K562 (cell line): ENCODE measurements at regions not wholly inside any gene's neighbourhood (a gene's known extent, or its start where the extent isn't known, plus 50 kb on each side); places are given as distances from the start of the nearest gene placed in this dataset.
A peak's percentile ranks its signal among the peaks of the same experiment; 100 is the strongest.

Source experiments
- ATAC-seq: fragments of 200-7000 bp; cut with Tn5 transposase; 3 replicates; pipeline ENCODE4 v1.9.1; 2020; ENCODE audit warnings: moderate library complexity
- BruUV-seq: library from RNA; stranded (reverse); fragments of 400-500 nt; replicated peaks from 2 replicates; lab custom pipeline; 2021; lab: Mats Ljungman, UMichigan
- CTCF ChIA-PET: fragments of 300-600 bp; formaldehyde crosslinking; extraction: SDS; loops from one replicate; lab custom pipeline; 2021; ENCODE audit warnings: low intra/inter-chr PET ratio; lab: Yijun Ruan, JAX
- POLR2A ChIA-PET: fragments of 300-600, 350-650 bp; sonication (Branson Sonifier 250); formaldehyde crosslinking; extraction: SDS; loops from one replicate; lab custom pipeline; 2021; ENCODE audit warnings: antibody characterized with exemption, inconsistent platforms; lab: Yijun Ruan, JAX
- DNase-seq, 4 experiments: peaks; one replicate each; pipeline versions ENCODE4 v3.0.0 to v3.0.0-alpha.2; 2011 to 2018; ENCODE audit warnings: low spot score in 3 of 4, mixed read lengths in 3 of 4; ENCODE audit errors: extremely low read depth in 1 of 4
- FAIRE-seq: peaks from 2 replicates; lab custom pipeline; 2011; peaks lifted over from hg19 to GRCh38; lab: Jason Lieb, UNC
- H2AFZ ChIP-seq: 2 replicates; pipeline ENCODE4 v1.6.0; 2011; ENCODE audit warnings: low read depth, low read length, control low read depth, inconsistent platforms
- H3K27ac ChIP-seq: fragments of 200-600 bp; 3 replicates; pipeline ENCODE4 v1.8.0; 2011; ENCODE audit warnings: low read depth, mild to moderate bottlenecking, control low read depth, inconsistent platforms, low read length, moderate library complexity, mixed read lengths; ENCODE audit errors: extremely low read depth
- H3K27me3 ChIP-seq, 2 experiments: fragments of 300-600 bp in 1 of 2; 2 replicates in 1 of 2; 3 replicates in 1 of 2; pipeline versions ENCODE4 v1.6.0 to v1.8.0; 2011; ENCODE audit warnings: inconsistent platforms in 2 of 2, low read length in 2 of 2, mild to moderate bottlenecking in 1 of 2, mixed read lengths in 1 of 2, moderate library complexity in 1 of 2; ENCODE audit not compliant: control insufficient read depth in 2 of 2, insufficient read depth in 2 of 2
- H3K36me3 ChIP-seq: fragments of 300-600 bp; 3 replicates; pipeline ENCODE4 v1.8.0; 2011; ENCODE audit warnings: mild to moderate bottlenecking, low read length, inconsistent platforms; ENCODE audit not compliant: control insufficient read depth, insufficient read depth
- H3K4me1 ChIP-seq, 2 experiments: fragments of 200-600 bp in 1 of 2; replicated peaks in 1 of 2; 2 replicates in 1 of 2; 3 replicates in 1 of 2; pipeline versions ENCODE4 v1.5.1 to v1.8.0; 2011; ENCODE audit warnings: inconsistent platforms in 2 of 2, low read length in 2 of 2, mild to moderate bottlenecking in 1 of 2, mixed read lengths in 1 of 2, moderate library complexity in 1 of 2; ENCODE audit not compliant: control insufficient read depth in 2 of 2, insufficient read depth in 2 of 2
- H3K4me2 ChIP-seq: 2 replicates; pipeline ENCODE4 v1.6.1; 2011; ENCODE audit warnings: low read length, control low read depth, inconsistent platforms, mixed read lengths; ENCODE audit not compliant: insufficient read depth
- H3K4me3 ChIP-seq: fragments of 200-600 bp; sonication (generic), shearing (Covaris generic); 2 replicates; pipeline ENCODE4 v1.5.1; 2016; ENCODE audit warnings: control low read depth, inconsistent platforms
- H3K79me2 ChIP-seq: fragments of 200-600 bp; 3 replicates; pipeline ENCODE4 v1.8.0; 2011; ENCODE audit warnings: low read length, inconsistent platforms; ENCODE audit not compliant: control insufficient read depth, insufficient read depth
- H3K9ac ChIP-seq, 2 experiments: 2 replicates each; pipeline versions ENCODE4 v1.6.0 to v1.6.1; 2011; ENCODE audit warnings: low read depth in 2 of 2, low read length in 2 of 2, control low read depth in 1 of 2, inconsistent platforms in 1 of 2, mild to moderate bottlenecking in 1 of 2, mixed read lengths in 1 of 2; ENCODE audit not compliant: insufficient read depth in 1 of 2
- H3K9me1 ChIP-seq: one replicate; pipeline ENCODE4 v1.6.0; 2011; ENCODE audit warnings: inconsistent platforms, mild to moderate bottlenecking, low read length, moderate library complexity; ENCODE audit not compliant: control insufficient read depth, insufficient read depth
- H3K9me3 ChIP-seq: replicated peaks from 2 replicates; pipeline ENCODE4 v1.5.1; 2011; ENCODE audit warnings: low read depth, low read length, inconsistent platforms; ENCODE audit not compliant: control insufficient read depth, insufficient read depth
- H4K20me1 ChIP-seq: replicated peaks from 2 replicates; pipeline ENCODE4 v1.6.1; 2011; ENCODE audit warnings: low read length, inconsistent platforms, mixed read lengths; ENCODE audit not compliant: control insufficient read depth, insufficient read depth
- BHLHE40 ChIP-seq: IDR thresholded peaks from 2 replicates; pipeline ENCODE4 v1.6.1; 2011; ENCODE audit warnings: low read length, improper control_type of control experiment
- CXXC5 ChIP-seq: fragments of 250-450 bp; sonication (Bioruptor Pico); IDR thresholded peaks from 2 replicates; pipeline ENCODE4 v1.8.0; 2022; ENCODE audit warnings: inconsistent platforms, mild to moderate bottlenecking, moderate library complexity
- DDX20 ChIP-seq: fragments of 450-650 bp; IDR thresholded peaks from 2 replicates; pipeline ENCODE4 v1.6.1; 2016; ENCODE audit warnings: missing genetic modification characterization, low read depth, mild to moderate bottlenecking, missing compliant biosample characterization, moderate library complexity
- ETS2 ChIP-seq: IDR thresholded peaks from 2 replicates; pipeline ENCODE4 v1.6.1; 2016; ENCODE audit warnings: borderline replicate concordance, missing genetic modification characterization, mild to moderate bottlenecking, moderate library complexity, missing compliant biosample characterization; ENCODE audit not compliant: poor library complexity, severe bottlenecking
- GATAD2B ChIP-seq: fragments of 450-650 bp; IDR thresholded peaks from 2 replicates; pipeline ENCODE4 v1.6.1; 2017; ENCODE audit warnings: mild to moderate bottlenecking, borderline replicate concordance
- MAFF ChIP-seq: IDR thresholded peaks from 2 replicates; pipeline ENCODE4 v1.6.1; 2012; ENCODE audit warnings: low read length, improper control_type of control experiment
- MAFG ChIP-seq: fragments of 450-650 bp; conservative IDR thresholded peaks from 2 replicates; pipeline ENCODE4 v1.6.1; 2016; ENCODE audit warnings: missing genetic modification characterization, missing compliant biosample characterization
- MAFK ChIP-seq: IDR thresholded peaks from 2 replicates; pipeline ENCODE4 v1.6.1; 2011; ENCODE audit warnings: low read length, improper control_type of control experiment
- NR2F6 ChIP-seq: fragments of 450-650 bp; formaldehyde crosslinking; IDR thresholded peaks from 2 replicates; pipeline ENCODE4 v1.4.0; 2020; ENCODE audit warnings: mild to moderate bottlenecking
- POU5F1 ChIP-seq: fragments of 150-350 bp; IDR thresholded peaks from 2 replicates; pipeline ENCODE4 v1.6.1; 2014; ENCODE audit warnings: borderline replicate concordance, low read length, low read depth, mild to moderate bottlenecking; ENCODE audit not compliant: partially characterized antibody
- TAF9B ChIP-seq: fragments of 450-650 bp; IDR thresholded peaks from 2 replicates; pipeline ENCODE4 v1.6.1; 2018; ENCODE audit warnings: mild to moderate bottlenecking; ENCODE audit not compliant: partially characterized antibody
- ZBTB17 ChIP-seq: fragments of 450-650 bp; formaldehyde crosslinking; IDR thresholded peaks from 2 replicates; pipeline ENCODE4 v1.4.0; 2020; ENCODE audit warnings: mild to moderate bottlenecking
- ZNF143 ChIP-seq: sonication (generic); formaldehyde crosslinking; IDR thresholded peaks from 2 replicates; pipeline ENCODE4 v1.9.0; 2022; ENCODE audit warnings: mild to moderate bottlenecking, missing genetic modification reagents
- ZNF24 ChIP-seq: fragments of 450-650 bp; IDR thresholded peaks from 2 replicates; pipeline ENCODE4 v1.6.1; 2016
- WGBS: fragments of 100-300 bp; shearing (Covaris generic); methylation state at CpG from one replicate; pipeline ENCODE4 v1.1.6; 2016; ENCODE audit warnings: low coverage, mixed read lengths; ENCODE audit not compliant: insufficient coverage; ENCODE audit errors: missing lambda C conversion rate; 5-methylcytosine and 5-hydroxymethylcytosine counted together
- in situ Hi-C: fragments of 300-500 bp; cut with MboI; formaldehyde crosslinking; loops from 4 replicates; pipeline ENCODE4 v1.15.0; 2018; ENCODE audit warnings: inconsistent platforms, mixed read lengths
- intact Hi-C: fragments of 100-400 bp; cut with micrococcal nuclease; formaldehyde crosslinking; loops from 2 replicates; pipeline ENCODE4 v1.14.2; 2022
- TF ChIP-seq, protein P1 (sequence below): sonication (generic); formaldehyde crosslinking; IDR thresholded peaks from 2 replicates; pipeline ENCODE4 v1.8.0; 2022; ENCODE audit warnings: mild to moderate bottlenecking, missing genetic modification reagents
- TF ChIP-seq, protein P2 (sequence below), 2 experiments: fragments of 450-650 bp in 1 of 2; sonication (generic) in 1 of 2; formaldehyde crosslinking in 1 of 2; IDR thresholded peaks in 1 of 2; conservative IDR thresholded peaks in 1 of 2; 2 replicates each; pipeline versions ENCODE4 v1.6.1 to v1.8.1; 2016 to 2023; ENCODE audit warnings: mild to moderate bottlenecking in 2 of 2, moderate library complexity in 2 of 2, inconsistent platforms in 1 of 2, missing genetic modification reagents in 1 of 2
- TF ChIP-seq, protein P3 (sequence below): fragments of 450-650 bp; formaldehyde crosslinking; IDR thresholded peaks from 2 replicates; pipeline ENCODE4 v1.4.0; 2020; ENCODE audit warnings: mild to moderate bottlenecking, moderate library complexity

DNA sequence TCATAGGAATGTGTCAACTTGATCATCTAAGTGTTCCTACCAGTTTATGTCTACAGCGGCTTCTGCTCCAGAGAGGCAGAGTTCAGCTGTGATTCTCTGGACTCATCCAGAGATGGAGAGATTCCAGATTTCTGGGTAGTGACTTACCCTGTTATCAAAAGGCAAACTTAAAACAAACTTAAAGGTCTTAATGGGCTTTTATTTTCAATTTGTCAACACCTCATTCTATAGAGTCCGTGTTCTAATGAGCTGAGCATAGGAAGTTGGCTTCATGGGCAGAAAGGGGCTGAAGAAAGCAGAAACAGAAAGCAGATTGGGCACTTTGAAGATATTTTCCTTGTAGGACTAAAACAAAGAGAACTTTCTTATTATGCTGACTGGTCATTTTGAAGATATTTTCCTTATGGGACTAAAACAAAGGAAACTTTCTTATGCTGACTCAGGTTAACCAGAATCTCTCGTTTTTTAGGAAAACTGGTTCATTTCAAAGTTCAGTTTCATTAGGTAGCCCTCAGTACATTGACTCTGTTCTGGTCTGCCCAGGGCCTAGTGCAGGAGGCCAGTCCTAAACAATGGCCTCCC lies 185.1 kb downstream of the CDH26 start:
- H3K4me1 ChIP-seq: no peaks in the 10 kb centered on the region; a peak in 1 of 5 replicates
- no peak overlapping the region for H3K4me3 ChIP-seq
- H3K4me2 ChIP-seq: no peak overlapping the region
- no peak overlapping the region for H3K27ac ChIP-seq
- no peaks in the 10 kb centered on the region for H3K27me3 ChIP-seq
- FAIRE-seq: no peak
- no peak for ATAC-seq
- BruUV-seq: no TSS peak
- CTCF ChIA-PET: no interaction called here
- WGBS: 0% methylated on average over 3 of the region's 3 CpGs
- intact Hi-C loops (no loop called here), in situ Hi-C loops (no loop called here)
- DNase-seq: no peak
- no peak overlapping the region for H2AFZ ChIP-seq
- H3K9ac ChIP-seq: no peak overlapping the region
- no peaks in the 10 kb centered on the region; the same call in 1 of the 2 replicates for H4K20me1 ChIP-seq
- no peaks in the 10 kb centered on the region for H3K9me1 ChIP-seq
- POLR2A ChIA-PET: no interaction called here
- H3K9me3 ChIP-seq: no peaks in the 10 kb centered on the region
- H3K79me2 ChIP-seq: no peaks in the 10 kb centered on the region
- no peaks in the 10 kb centered on the region for H3K36me3 ChIP-seq
- TF ChIP-seq ZBTB17 (CRISPR knock-in tag): no peak
- no peak for TF ChIP-seq POU5F1
- TF ChIP-seq, protein P1, sequence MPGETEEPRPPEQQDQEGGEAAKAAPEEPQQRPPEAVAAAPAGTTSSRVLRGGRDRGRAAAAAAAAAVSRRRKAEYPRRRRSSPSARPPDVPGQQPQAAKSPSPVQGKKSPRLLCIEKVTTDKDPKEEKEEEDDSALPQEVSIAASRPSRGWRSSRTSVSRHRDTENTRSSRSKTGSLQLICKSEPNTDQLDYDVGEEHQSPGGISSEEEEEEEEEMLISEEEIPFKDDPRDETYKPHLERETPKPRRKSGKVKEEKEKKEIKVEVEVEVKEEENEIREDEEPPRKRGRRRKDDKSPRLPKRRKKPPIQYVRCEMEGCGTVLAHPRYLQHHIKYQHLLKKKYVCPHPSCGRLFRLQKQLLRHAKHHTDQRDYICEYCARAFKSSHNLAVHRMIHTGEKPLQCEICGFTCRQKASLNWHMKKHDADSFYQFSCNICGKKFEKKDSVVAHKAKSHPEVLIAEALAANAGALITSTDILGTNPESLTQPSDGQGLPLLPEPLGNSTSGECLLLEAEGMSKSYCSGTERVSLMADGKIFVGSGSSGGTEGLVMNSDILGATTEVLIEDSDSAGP: no peak
- no peak for TF ChIP-seq DDX20
- no peak for TF ChIP-seq ZNF24
- peak; percentile 75 for TF ChIP-seq MAFF
- no peak for TF ChIP-seq TAF9B
- peak; percentile 73 for TF ChIP-seq MAFG (tag)
- TF ChIP-seq, protein P2, sequence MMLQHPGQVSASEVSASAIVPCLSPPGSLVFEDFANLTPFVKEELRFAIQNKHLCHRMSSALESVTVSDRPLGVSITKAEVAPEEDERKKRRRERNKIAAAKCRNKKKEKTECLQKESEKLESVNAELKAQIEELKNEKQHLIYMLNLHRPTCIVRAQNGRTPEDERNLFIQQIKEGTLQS (IDR thresholded peaks at IDR 0.05): no peak
- TF ChIP-seq, protein P2 (CRISPR knock-in tag; conservative IDR thresholded peaks at IDR 0.05): no peak
- TF ChIP-seq BHLHE40: no peak
- TF ChIP-seq MAFK: peak; percentile 69
- no peak for TF ChIP-seq ZNF143 (CRISPR knock-in tag)
- TF ChIP-seq, protein P3, sequence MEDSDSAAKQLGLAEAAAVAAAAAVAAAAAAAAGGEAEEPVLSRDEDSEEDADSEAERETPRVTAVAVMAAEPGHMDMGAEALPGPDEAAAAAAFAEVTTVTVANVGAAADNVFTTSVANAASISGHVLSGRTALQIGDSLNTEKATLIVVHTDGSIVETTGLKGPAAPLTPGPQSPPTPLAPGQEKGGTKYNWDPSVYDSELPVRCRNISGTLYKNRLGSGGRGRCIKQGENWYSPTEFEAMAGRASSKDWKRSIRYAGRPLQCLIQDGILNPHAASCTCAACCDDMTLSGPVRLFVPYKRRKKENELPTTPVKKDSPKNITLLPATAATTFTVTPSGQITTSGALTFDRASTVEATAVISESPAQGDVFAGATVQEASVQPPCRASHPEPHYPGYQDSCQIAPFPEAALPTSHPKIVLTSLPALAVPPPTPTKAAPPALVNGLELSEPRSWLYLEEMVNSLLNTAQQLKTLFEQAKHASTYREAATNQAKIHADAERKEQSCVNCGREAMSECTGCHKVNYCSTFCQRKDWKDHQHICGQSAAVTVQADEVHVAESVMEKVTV (CRISPR knock-in tag): no peak
- no peak for TF ChIP-seq GATAD2B
- TF ChIP-seq ETS2 (tag): no peak
- no peak for TF ChIP-seq NR2F6 (CRISPR knock-in tag)
- no peak for TF ChIP-seq CXXC5
